Trophoblast cell (in vitro differentiated cells and primary cell): ENCODE measurements at regions not wholly inside any gene's neighbourhood (a gene's known extent, or its start where the extent isn't known, plus 50 kb on each side); places are given as distances from the start of the nearest gene placed in this dataset.

ENCODE experiments used
- DNase-seq, 2 donors: peaks; one replicate each; pipeline ENCODE4 v3.0.0-alpha.2; 2016
- H2AFZ ChIP-seq: 2 replicates; pipeline ENCODE4 v1.6.1; 2013; ENCODE audit warnings: low read length, moderate library complexity, mild to moderate bottlenecking; ENCODE audit not compliant: insufficient read depth, poor library complexity
- H2AK5ac ChIP-seq: 2 replicates; pipeline ENCODE4 v1.6.1; 2013; ENCODE audit warnings: mild to moderate bottlenecking, low read length
- H2BK120ac ChIP-seq: 2 replicates; pipeline ENCODE4 v1.6.1; 2013; ENCODE audit warnings: low read length, mild to moderate bottlenecking, moderate library complexity; ENCODE audit not compliant: insufficient read depth, poor library complexity
- H2BK12ac ChIP-seq: 2 replicates; pipeline ENCODE4 v1.6.1; 2013; ENCODE audit warnings: mild to moderate bottlenecking, low read length, moderate library complexity
- H2BK5ac ChIP-seq: 2 replicates; pipeline ENCODE4 v1.6.1; 2013; ENCODE audit warnings: low read length, low read depth, moderate library complexity, mild to moderate bottlenecking; ENCODE audit not compliant: poor library complexity
- H3K14ac ChIP-seq: 2 replicates; pipeline ENCODE4 v1.6.1; 2013; ENCODE audit warnings: mild to moderate bottlenecking, low read length
- H3K18ac ChIP-seq: 2 replicates; pipeline ENCODE4 v1.6.1; 2013; ENCODE audit warnings: mild to moderate bottlenecking, low read length
- H3K23ac ChIP-seq: 2 replicates; pipeline ENCODE4 v1.6.1; 2013; ENCODE audit warnings: low read length
- H3K27ac ChIP-seq: 2 replicates; pipeline ENCODE4 v1.5.1; 2013; ENCODE audit warnings: low read depth, mild to moderate bottlenecking, inconsistent platforms, low read length, moderate library complexity
- H3K27me3 ChIP-seq: 2 replicates; pipeline ENCODE4 v1.6.1; 2013; ENCODE audit warnings: inconsistent platforms, mild to moderate bottlenecking, low read length, moderate library complexity; ENCODE audit not compliant: insufficient read depth
- H3K36me3 ChIP-seq, 2 experiments: 1 replicate in 1 of 2; 2 replicates in 1 of 2; pipeline ENCODE4 v1.6.1; 2013; ENCODE audit warnings: low read length in 2 of 2, mild to moderate bottlenecking in 2 of 2, moderate library complexity in 1 of 2; ENCODE audit not compliant: insufficient read depth in 2 of 2, control insufficient read depth in 1 of 2
- H3K4ac ChIP-seq: 2 replicates; pipeline ENCODE4 v1.6.1; 2013; ENCODE audit warnings: low read depth, mild to moderate bottlenecking, low read length, moderate library complexity
- H3K4me1 ChIP-seq, 2 experiments: 1 replicate in 1 of 2; 2 replicates in 1 of 2; pipeline ENCODE4 v1.6.1; 2013; ENCODE audit warnings: low read length in 2 of 2, mild to moderate bottlenecking in 2 of 2, moderate library complexity in 1 of 2; ENCODE audit not compliant: insufficient read depth in 2 of 2, control insufficient read depth in 1 of 2
- H3K4me2 ChIP-seq: 2 replicates; pipeline ENCODE4 v1.6.1; 2013; ENCODE audit warnings: inconsistent platforms, mild to moderate bottlenecking, low read length, moderate library complexity
- H3K4me3 ChIP-seq: 2 replicates; pipeline ENCODE4 v1.5.1; 2013; ENCODE audit warnings: mild to moderate bottlenecking, low read depth, low read length, inconsistent platforms
- H3K79me1 ChIP-seq: one replicate; pipeline ENCODE4 v1.6.1; 2013; ENCODE audit warnings: low read length
- H3K79me2 ChIP-seq: 2 replicates; pipeline ENCODE4 v1.6.1; 2013; ENCODE audit warnings: low read length, mild to moderate bottlenecking; ENCODE audit not compliant: control insufficient read depth, insufficient read depth, poor library complexity
- H3K9ac ChIP-seq: 2 replicates; pipeline ENCODE4 v1.6.1; 2013; ENCODE audit warnings: mild to moderate bottlenecking, low read length
- H3K9me3 ChIP-seq: 2 replicates; pipeline ENCODE4 v1.6.1; 2013; ENCODE audit warnings: low read depth, mild to moderate bottlenecking, control low read depth, inconsistent platforms, low read length; ENCODE audit not compliant: insufficient read depth
- H4K12ac ChIP-seq: 2 replicates; pipeline ENCODE4 v1.6.1; 2013; ENCODE audit warnings: low read depth, mild to moderate bottlenecking, low read length, moderate library complexity
- H4K8ac ChIP-seq: 2 replicates; pipeline ENCODE4 v1.6.1; 2013; ENCODE audit warnings: low read depth, mild to moderate bottlenecking, low read length, moderate library complexity
- H4K91ac ChIP-seq: one replicate; pipeline ENCODE4 v1.6.1; 2013; ENCODE audit warnings: low read depth, mild to moderate bottlenecking, low read length, moderate library complexity
- WGBS: extraction: QIAGEN DNeasy Blood & Tissue Kit; methylation state at CpG from one replicate; pipeline ENCODE4 v1.1.7; 2013; ENCODE audit warnings: missing lambda C conversion rate; ENCODE audit not compliant: insufficient read length, insufficient coverage; ENCODE audit errors: extremely low coverage; 5-methylcytosine and 5-hydroxymethylcytosine counted together

DNA sequence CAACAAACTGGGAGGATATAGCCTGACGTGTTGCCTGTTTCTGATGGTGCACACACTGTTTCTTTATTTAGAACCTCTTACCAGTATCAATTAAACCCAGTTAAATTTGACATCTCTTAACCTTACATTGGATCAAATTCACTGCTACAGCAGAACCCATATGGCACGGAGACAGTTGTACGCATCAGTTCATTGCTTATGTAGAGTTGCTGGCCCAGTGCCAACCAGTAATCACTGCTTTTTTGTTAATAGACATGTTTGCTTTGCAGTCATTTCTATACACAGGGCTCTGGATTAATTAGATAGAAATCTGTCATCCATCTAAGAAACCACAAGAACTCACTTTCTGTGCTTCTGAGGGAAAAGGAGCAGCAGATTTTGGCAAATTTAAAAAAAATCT lies 154.0 kb downstream of the RWDD3 start:
- Histone ChIP-seq H3K27me3 (no peaks in the 10 kb centered on the region), H4K8ac (no peak overlapping the region), H3K14ac (no peak overlapping the region), H3K4me2 (no peak overlapping the region), H3K4ac (no peak overlapping the region), H3K36me3 (no peaks in the 10 kb centered on the region), H3K9ac (no peak overlapping the region), H2AK5ac (no peak overlapping the region), H4K12ac (no peak overlapping the region), H2BK120ac (no peak overlapping the region), H3K4me1 (no peaks in the 10 kb centered on the region), H3K79me2 (no peaks in the 10 kb centered on the region), H2BK5ac (no peak overlapping the region), H2AFZ (no peak overlapping the region), H3K79me1 (no peaks in the 10 kb centered on the region), H3K27ac (no peak overlapping the region), H3K4me3 (no peak overlapping the region), H3K23ac (no peak overlapping the region), H3K9me3 (no peaks in the 10 kb centered on the region), H4K91ac (no peak overlapping the region), H2BK12ac (no peak overlapping the region), H3K18ac (no peak overlapping the region)
- DNase-seq = no peak
- no CpG with 5 or more reads among the region's 3 CpGs for WGBS

DNA sequence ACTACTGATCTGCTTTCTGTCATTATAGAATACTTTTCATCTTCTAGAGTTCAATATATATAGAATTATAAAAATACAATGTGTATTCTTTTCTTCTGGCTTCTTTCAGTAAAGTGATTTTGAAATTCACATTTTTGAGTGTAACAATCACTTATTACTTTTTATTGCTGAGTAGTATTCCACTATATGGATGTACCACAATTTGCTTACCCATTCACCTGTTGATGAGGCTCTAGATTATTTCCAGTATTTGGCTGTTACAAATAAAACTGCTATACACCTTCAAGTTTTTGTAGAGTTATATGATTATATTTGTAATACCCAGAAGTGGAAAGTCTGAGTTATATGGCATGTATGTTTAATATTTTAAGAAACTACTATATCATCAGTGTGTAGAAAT lies 159.4 kb downstream of the RWDD3 start:
- Histone ChIP-seq H3K4me2 (no peak overlapping the region), H3K27ac (no peak overlapping the region), H3K9ac (no peak overlapping the region), H2AFZ (no peak overlapping the region), H2BK120ac (no peak overlapping the region), H3K23ac (no peak overlapping the region), H3K18ac (no peak overlapping the region), H2BK5ac (no peak overlapping the region), H2AK5ac (no peak overlapping the region), H3K79me1 (no peaks in the 10 kb centered on the region), H3K14ac (no peak overlapping the region), H3K4me1 (no peaks in the 10 kb centered on the region), H3K4ac (no peak overlapping the region), H2BK12ac (no peak overlapping the region), H4K91ac (no peak overlapping the region), H3K79me2 (no peaks in the 10 kb centered on the region), H3K9me3 (no peaks in the 10 kb centered on the region), H3K27me3 (no peaks in the 10 kb centered on the region), H4K12ac (no peak overlapping the region), H3K4me3 (no peak overlapping the region), H4K8ac (no peak overlapping the region), H3K36me3 (no peaks in the 10 kb centered on the region)
- DNase-seq = no peak

GRCh38 chr1:95396557-95396956 lies 162.5 kb downstream of the RWDD3 start:
- H3K79me2 ChIP-seq = no peaks in the 10 kb centered on the region
- H3K14ac ChIP-seq = no peak overlapping the region
- no peak overlapping the region for H3K23ac ChIP-seq
- no peak overlapping the region for H2AK5ac ChIP-seq
- H3K4me1 ChIP-seq = no peaks in the 10 kb centered on the region
- H3K27ac ChIP-seq = no peak overlapping the region
- no peak overlapping the region for H3K9ac ChIP-seq
- no peak overlapping the region for H2BK12ac ChIP-seq
- no peak overlapping the region for H3K18ac ChIP-seq
- no peak overlapping the region for H4K12ac ChIP-seq
- WGBS = no CpG with 5 or more reads among the region's 3 CpGs
- H4K91ac ChIP-seq = no peak overlapping the region
- no peaks in the 10 kb centered on the region for H3K9me3 ChIP-seq
- H3K36me3 ChIP-seq = no peaks in the 10 kb centered on the region
- no peak for DNase-seq
- no peaks in the 10 kb centered on the region for H3K27me3 ChIP-seq
- H2BK5ac ChIP-seq = no peak overlapping the region
- no peak overlapping the region for H4K8ac ChIP-seq
- H3K4me3 ChIP-seq = no peak overlapping the region
- H2BK120ac ChIP-seq = no peak overlapping the region
- no peak overlapping the region for H3K4ac ChIP-seq
- H2AFZ ChIP-seq = no peak overlapping the region
- no peaks in the 10 kb centered on the region for H3K79me1 ChIP-seq
- no peak overlapping the region for H3K4me2 ChIP-seq

GRCh38 chr1:95402780-95403179 lies 168.8 kb downstream of the RWDD3 start:
- Histone ChIP-seq H3K4ac (no peak overlapping the region), H3K79me1 (no peaks in the 10 kb centered on the region), H3K9me3 (peaks cover 5% of the 10 kb centered on the region), H2BK12ac (no peak overlapping the region), H4K91ac (no peak overlapping the region), H3K4me3 (no peak overlapping the region), H3K4me1 (peaks cover 6 to 8% of the 10 kb centered on the region in 2 experiments), H3K36me3 (no peaks in the 10 kb centered on the region), H3K27ac (no peak overlapping the region), H3K27me3 (no peaks in the 10 kb centered on the region), H2BK5ac (no peak overlapping the region), H3K18ac (no peak overlapping the region), H4K12ac (no peak overlapping the region), H2BK120ac (no peak overlapping the region), H2AFZ (no peak overlapping the region), H3K23ac (no peak overlapping the region), H4K8ac (no peak overlapping the region), H2AK5ac (no peak overlapping the region), H3K9ac (no peak overlapping the region), H3K14ac (no peak overlapping the region), H3K79me2 (no peaks in the 10 kb centered on the region), H3K4me2 (no peak overlapping the region)
- no CpG with 5 or more reads among the region's 2 CpGs for WGBS
- no peak for DNase-seq
